ENCODE measurements at regions not wholly inside any gene's neighbourhood (a gene's known extent, or its start where the extent isn't known, plus 50 kb on each side); places are given as distances from the start of the nearest gene placed in this dataset.
A peak's percentile ranks its signal among the peaks of the same experiment; 100 is the strongest.

- H3K27ac ChIP-seq, result no peak overlapping the region
- H3K4me3 ChIP-seq, result no peak overlapping the region
- peaks cover 39% of the 10 kb centered on the region for H3K9me3 ChIP-seq (replicated peaks)
- H3K27me3 ChIP-seq (replicated peaks), result no peaks in the 10 kb centered on the region
- peak in 1 of 2 experiments; percentile 5 for DNase-seq (ENCODE audit: low read depth in 1 of 2, low spot score in 2 of 2)
- H3K36me3 ChIP-seq, result no peaks in the 10 kb centered on the region
- no peaks in the 10 kb centered on the region for H3K4me1 ChIP-seq (replicated peaks)
These were observed 330.3 kb upstream of the IRX1 start for GRCh38 chr5:3265131-3265885.

DNA sequence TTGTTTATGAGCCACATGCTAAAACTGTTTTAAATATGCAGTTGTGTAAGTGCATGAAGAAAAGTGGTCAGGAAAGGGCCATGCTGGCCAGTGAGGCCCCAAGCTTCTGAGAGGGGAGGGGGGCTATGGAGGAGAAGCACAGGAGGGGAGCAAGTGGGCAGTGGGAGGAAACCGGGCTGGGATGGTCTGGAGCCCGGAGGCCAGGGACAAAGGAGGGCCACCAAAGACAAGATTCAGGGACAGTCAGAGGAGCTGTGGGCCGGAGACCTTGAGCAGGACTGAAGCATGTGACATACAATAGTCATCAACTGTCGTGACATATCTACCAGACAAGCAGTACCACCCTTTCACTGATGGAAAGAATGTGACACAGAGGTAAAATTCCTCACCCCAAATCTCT, 333.2 kb upstream of the IRX1 start:
- H3K4me3 ChIP-seq, result no peak overlapping the region
- no peaks in the 10 kb centered on the region for H3K36me3 ChIP-seq
- no peak overlapping the region for H3K27ac ChIP-seq
- H3K4me1 ChIP-seq (replicated peaks), result no peaks in the 10 kb centered on the region
- H3K9me3 ChIP-seq (replicated peaks), result peaks cover 48% of the 10 kb centered on the region
- DNase-seq (ENCODE audit: low read depth in 1 of 2, low spot score in 2 of 2), result peak in 1 of 2 experiments; percentile 38
- no peaks in the 10 kb centered on the region for H3K27me3 ChIP-seq (replicated peaks)

DNA sequence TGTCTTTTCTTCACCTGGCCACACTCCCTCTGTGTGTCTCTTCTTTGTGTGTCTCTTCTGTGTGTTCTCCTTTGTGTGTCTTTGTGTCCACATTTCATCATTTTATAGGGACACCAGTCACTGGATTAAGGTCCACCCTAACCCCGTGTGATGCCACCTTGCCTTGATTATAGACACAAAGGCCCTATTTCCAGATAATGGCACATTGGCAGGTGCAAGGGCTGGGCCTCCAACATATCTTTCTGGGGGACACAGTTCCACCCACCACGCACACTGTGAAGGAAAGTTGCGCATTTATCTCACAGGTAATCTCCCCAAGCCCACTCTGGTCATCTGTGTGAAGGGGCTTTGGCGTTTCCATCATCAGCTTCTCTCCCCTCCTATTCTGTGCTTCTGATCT, 334.6 kb upstream of the IRX1 start:
- Histone ChIP-seq H3K4me1 (replicated peaks) (no peaks in the 10 kb centered on the region), H3K36me3 (no peaks in the 10 kb centered on the region), H3K27me3 (replicated peaks) (no peaks in the 10 kb centered on the region), H3K27ac (no peak overlapping the region), H3K4me3 (no peak overlapping the region), H3K9me3 (replicated peaks) (peaks cover 38% of the 10 kb centered on the region)
- DNase-seq (ENCODE audit: low read depth in 1 of 2, low spot score in 2 of 2), result peak in 1 of 2 experiments; percentile 30

- no peak overlapping the region for H3K27ac ChIP-seq
- peaks cover 42% of the 10 kb centered on the region for H3K9me3 ChIP-seq (replicated peaks)
- no peak overlapping the region for H3K4me3 ChIP-seq
- no peaks in the 10 kb centered on the region for H3K4me1 ChIP-seq (replicated peaks)
- peak in 1 of 2 experiments; percentile 32 for DNase-seq (ENCODE audit: low read depth in 1 of 2, low spot score in 2 of 2)
- H3K36me3 ChIP-seq, result no peaks in the 10 kb centered on the region
- no peaks in the 10 kb centered on the region for H3K27me3 ChIP-seq (replicated peaks)
These were observed 337.6 kb upstream of the IRX1 start for GRCh38 chr5:3258050-3258449.

DNA sequence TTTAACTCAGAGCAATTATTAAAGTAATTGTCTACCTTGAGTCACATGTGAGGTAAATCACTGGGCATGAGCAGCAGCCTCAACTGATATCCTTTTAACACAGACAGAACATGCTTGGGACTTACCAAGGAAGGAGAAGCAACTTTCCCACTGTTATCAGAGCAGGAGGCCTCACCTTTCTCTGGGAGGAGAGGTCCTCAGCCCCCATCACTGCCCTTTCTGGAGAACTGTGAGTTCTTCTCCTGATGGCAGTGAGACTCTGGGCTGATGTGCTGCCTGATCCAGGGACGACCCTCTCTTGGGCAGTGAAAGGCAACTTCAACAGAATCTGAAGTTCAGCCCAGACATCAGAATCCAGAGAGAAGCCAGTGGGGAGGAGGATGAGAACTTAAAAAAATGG, 343.4 kb upstream of the IRX1 start:
- peaks cover 17% of the 10 kb centered on the region for H3K9me3 ChIP-seq (replicated peaks)
- no peaks in the 10 kb centered on the region for H3K4me1 ChIP-seq (replicated peaks)
- no peaks in the 10 kb centered on the region for H3K36me3 ChIP-seq
- H3K4me3 ChIP-seq, result no peak overlapping the region
- no peak overlapping the region for H3K27ac ChIP-seq
- H3K27me3 ChIP-seq (replicated peaks), result no peaks in the 10 kb centered on the region
- DNase-seq (ENCODE audit: low read depth in 1 of 2, low spot score in 2 of 2), result peak in 1 of 2 experiments; percentile 20

DNA sequence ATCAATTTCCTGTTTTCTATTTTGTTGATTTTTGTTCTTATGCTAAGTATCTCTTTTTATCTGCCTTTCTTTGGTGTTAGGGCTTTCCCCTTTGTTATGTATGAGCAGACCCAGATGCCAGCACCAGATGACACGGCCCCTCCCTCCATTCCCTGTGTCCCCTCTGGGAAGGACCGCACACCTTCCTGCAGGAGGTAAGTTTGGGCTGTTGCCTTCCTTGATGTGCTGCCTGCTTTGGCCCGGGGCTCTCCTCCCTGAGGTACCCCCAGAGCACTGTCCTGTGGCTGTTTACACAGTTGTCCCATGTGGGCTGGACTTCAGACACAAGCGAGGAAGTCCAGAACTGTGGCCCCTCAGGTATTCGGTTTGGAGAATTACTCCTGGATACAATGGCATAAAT, 343.8 kb upstream of the IRX1 start:
- H3K9me3 ChIP-seq (replicated peaks), result peaks cover 17% of the 10 kb centered on the region
- DNase-seq (ENCODE audit: low read depth in 1 of 2, low spot score in 2 of 2), result peak in 1 of 2 experiments; percentile 33
- H3K27ac ChIP-seq, result no peak overlapping the region
- no peak overlapping the region for H3K4me3 ChIP-seq
- H3K36me3 ChIP-seq, result no peaks in the 10 kb centered on the region
- no peaks in the 10 kb centered on the region for H3K4me1 ChIP-seq (replicated peaks)
- H3K27me3 ChIP-seq (replicated peaks), result no peaks in the 10 kb centered on the region

DNA sequence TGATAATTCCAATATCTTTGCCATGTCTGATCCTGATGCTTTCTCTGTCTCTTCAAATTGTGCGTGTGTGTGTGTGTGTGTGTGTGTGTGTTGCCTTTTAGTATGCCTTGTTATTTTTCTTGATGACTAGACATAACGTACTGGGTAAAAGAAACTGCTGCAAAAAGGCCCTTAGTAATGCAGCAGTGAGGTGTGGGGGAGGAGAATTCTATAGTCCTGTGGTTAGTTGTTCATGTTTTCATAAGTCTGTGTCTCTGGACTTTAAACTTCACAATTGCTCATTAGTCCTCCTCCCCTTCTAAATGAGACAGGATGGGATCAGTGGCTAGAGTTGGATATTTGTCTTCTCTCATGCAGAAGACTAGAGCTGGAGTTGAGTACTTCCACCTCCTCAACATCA, 346.2 kb upstream of the IRX1 start:
- Histone ChIP-seq H3K27me3 (replicated peaks) (no peaks in the 10 kb centered on the region), H3K4me3 (no peak overlapping the region), H3K36me3 (no peaks in the 10 kb centered on the region), H3K9me3 (replicated peaks) (peaks cover 14% of the 10 kb centered on the region), H3K4me1 (replicated peaks) (no peaks in the 10 kb centered on the region), H3K27ac (no peak overlapping the region)
- no peak for DNase-seq (ENCODE audit: low read depth in 1 of 2, low spot score in 2 of 2)

- peak in 1 of 2 experiments; percentile 36 for DNase-seq (ENCODE audit: low read depth in 1 of 2, low spot score in 2 of 2)
- H3K4me1 ChIP-seq (replicated peaks), result no peaks in the 10 kb centered on the region
- peaks cover 7% of the 10 kb centered on the region for H3K9me3 ChIP-seq (replicated peaks)
- no peaks in the 10 kb centered on the region for H3K36me3 ChIP-seq
- no peak overlapping the region for H3K27ac ChIP-seq
- no peak overlapping the region for H3K4me3 ChIP-seq
- H3K27me3 ChIP-seq (replicated peaks), result no peaks in the 10 kb centered on the region
These were observed 358.3 kb upstream of the IRX1 start for GRCh38 chr5:3237276-3237868.

GRCh38 chr5:3234566-3234965, 361.1 kb upstream of the IRX1 start:
- no peaks in the 10 kb centered on the region for H3K36me3 ChIP-seq
- peak in 1 of 2 experiments; percentile 24 for DNase-seq (ENCODE audit: low read depth in 1 of 2, low spot score in 2 of 2)
- H3K4me1 ChIP-seq (replicated peaks), result no peaks in the 10 kb centered on the region
- H3K27ac ChIP-seq, result no peak overlapping the region
- no peak overlapping the region for H3K4me3 ChIP-seq
- no peaks in the 10 kb centered on the region for H3K27me3 ChIP-seq (replicated peaks)
- H3K9me3 ChIP-seq (replicated peaks), result peaks cover 14% of the 10 kb centered on the region

GRCh38 chr5:3230941-3231340, 364.7 kb upstream of the IRX1 start:
- H3K4me3 ChIP-seq, result no peak overlapping the region
- H3K9me3 ChIP-seq (replicated peaks), result peaks cover 16% of the 10 kb centered on the region; the same call in 1 of the 2 replicates
- no peaks in the 10 kb centered on the region for H3K36me3 ChIP-seq
- DNase-seq (ENCODE audit: low read depth in 1 of 2, low spot score in 2 of 2), result peak in 1 of 2 experiments; percentile 36
- H3K27me3 ChIP-seq (replicated peaks), result no peaks in the 10 kb centered on the region
- no peaks in the 10 kb centered on the region for H3K4me1 ChIP-seq (replicated peaks)
- H3K27ac ChIP-seq, result no peak overlapping the region

DNA sequence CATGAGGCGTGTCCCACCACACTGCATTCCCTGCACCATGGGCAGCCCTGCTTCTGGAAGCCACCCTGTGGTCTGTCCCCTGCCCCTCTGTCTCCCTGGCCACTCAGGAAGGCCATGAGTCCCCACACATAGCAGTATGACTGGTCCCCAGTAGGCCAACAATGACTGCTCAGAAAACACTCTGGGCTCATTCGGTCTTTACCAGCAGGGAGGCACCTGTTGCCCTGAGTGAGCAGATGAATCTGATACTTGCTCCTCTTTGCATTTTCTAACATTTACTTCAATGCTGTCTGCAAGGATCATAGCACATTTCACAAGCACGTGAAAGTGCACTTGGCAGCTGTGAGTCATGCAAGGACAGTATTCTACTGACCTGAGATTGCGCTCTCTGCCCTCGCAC, 365.4 kb upstream of the IRX1 start:
- no peak overlapping the region for H3K27ac ChIP-seq
- no peaks in the 10 kb centered on the region for H3K27me3 ChIP-seq (replicated peaks)
- DNase-seq (ENCODE audit: low read depth in 1 of 2, low spot score in 2 of 2), result peak in 1 of 2 experiments; percentile 25
- H3K9me3 ChIP-seq (replicated peaks), result peaks cover 16% of the 10 kb centered on the region; the same call in 1 of the 2 replicates
- no peak overlapping the region for H3K4me3 ChIP-seq
- no peaks in the 10 kb centered on the region for H3K36me3 ChIP-seq
- no peaks in the 10 kb centered on the region for H3K4me1 ChIP-seq (replicated peaks)

- Histone ChIP-seq H3K36me3 (no peaks in the 10 kb centered on the region), H3K9me3 (replicated peaks) (peaks cover 36% of the 10 kb centered on the region), H3K4me3 (no peak overlapping the region), H3K4me1 (replicated peaks) (no peaks in the 10 kb centered on the region), H3K27me3 (replicated peaks) (no peaks in the 10 kb centered on the region), H3K27ac (no peak overlapping the region)
- DNase-seq (ENCODE audit: low read depth in 1 of 2, low spot score in 2 of 2), result no peak
These were observed 369.3 kb upstream of the IRX1 start for GRCh38 chr5:3226196-3226920.

- no peaks in the 10 kb centered on the region for H3K4me1 ChIP-seq (replicated peaks)
- DNase-seq (ENCODE audit: low read depth in 1 of 2, low spot score in 2 of 2), result no peak
- no peak overlapping the region for H3K27ac ChIP-seq
- H3K36me3 ChIP-seq, result no peaks in the 10 kb centered on the region
- H3K4me3 ChIP-seq, result no peak overlapping the region
- no peaks in the 10 kb centered on the region for H3K27me3 ChIP-seq (replicated peaks)
- peaks cover 35% of the 10 kb centered on the region for H3K9me3 ChIP-seq (replicated peaks)
These were observed 370.3 kb upstream of the IRX1 start for GRCh38 chr5:3225201-3225960.
